NCI-H748 (cell line): ENCODE measurements at regions not wholly inside any gene's neighbourhood (a gene's known extent, or its start where the extent isn't known, plus 50 kb on each side); places are given as distances from the start of the nearest gene placed in this dataset.

Source experiments
- DNase-seq: peaks from one replicate; lab custom pipeline; 2025; ENCODE audit not compliant: unreplicated experiment; lab: John Stamatoyannopoulos, UW

DNA sequence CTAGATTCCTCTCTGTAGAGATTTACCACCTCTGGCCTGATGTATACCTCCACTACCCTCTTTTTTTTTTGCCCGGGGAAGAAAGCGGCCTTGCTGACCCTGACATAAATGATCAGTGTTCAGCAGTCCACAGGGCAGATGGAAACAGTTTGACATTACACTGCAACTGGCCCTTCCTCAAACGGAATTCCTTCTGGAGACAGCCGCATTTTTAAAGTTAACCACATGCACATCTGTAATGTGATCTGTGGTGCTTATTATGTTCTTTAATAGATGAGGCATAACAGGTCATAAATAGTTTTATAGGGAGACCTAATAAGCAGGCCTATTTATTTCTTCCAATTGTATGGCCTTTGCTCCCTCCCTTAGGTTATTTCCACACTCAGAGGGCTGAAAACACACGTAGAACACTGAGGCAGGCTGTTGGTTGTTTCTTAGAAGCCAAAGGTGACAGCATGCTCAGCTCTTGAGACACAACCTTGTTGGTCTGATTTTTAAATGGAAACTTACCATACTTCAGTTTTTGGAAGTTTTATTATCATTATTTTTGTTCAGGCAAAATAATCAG is 84.0 kb upstream of the APC start:
- DNase-seq: no peak

GRCh38 chr5:112655513-112655912 is 82.2 kb upstream of the APC start:
- no peak for DNase-seq

GRCh38 chr5:112656451-112656850 is 81.2 kb upstream of the APC start:
- no peak for DNase-seq

GRCh38 chr5:112657804-112658203 is 79.9 kb upstream of the APC start:
- no peak for DNase-seq

GRCh38 chr5:112660359-112660758 is 77.3 kb upstream of the APC start:
- no peak for DNase-seq

DNA sequence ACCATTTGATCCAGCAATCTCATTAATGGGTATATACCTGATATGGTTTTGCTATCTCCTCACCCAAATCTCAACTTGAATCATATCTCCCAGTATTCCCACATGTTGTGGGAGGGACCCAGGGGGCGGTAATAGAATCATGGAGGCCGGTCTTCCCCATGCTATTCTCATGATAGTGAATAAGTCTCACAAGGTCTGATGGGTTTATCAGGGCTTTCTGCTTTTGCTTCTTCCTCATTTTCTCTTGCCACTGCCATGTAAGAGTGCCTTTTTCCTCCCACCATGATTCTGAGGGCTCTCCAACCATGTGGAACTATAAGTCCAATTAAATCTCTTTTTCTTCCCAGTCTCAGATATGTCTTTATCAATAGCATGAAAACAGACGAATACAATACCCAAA is 74.5 kb upstream of the APC start:
- no peak for DNase-seq

DNA sequence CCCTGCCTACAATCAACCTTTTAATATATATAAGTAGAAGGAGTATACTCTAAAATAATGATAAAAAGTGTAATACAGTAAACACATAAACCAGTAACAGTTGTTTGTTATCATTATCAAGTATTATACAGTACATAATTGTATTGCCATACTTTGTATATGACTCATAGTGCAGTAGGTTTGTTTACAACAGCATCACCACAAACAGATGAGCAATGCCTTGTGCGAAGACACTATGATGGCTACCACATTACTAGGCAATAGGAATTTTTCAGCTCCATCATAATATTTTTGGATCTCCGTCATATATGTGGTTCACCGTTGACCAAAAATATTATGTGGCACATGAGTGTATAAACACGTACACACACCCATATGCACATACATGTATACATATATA is 69.7 kb upstream of the APC start:
- no peak for DNase-seq

DNA sequence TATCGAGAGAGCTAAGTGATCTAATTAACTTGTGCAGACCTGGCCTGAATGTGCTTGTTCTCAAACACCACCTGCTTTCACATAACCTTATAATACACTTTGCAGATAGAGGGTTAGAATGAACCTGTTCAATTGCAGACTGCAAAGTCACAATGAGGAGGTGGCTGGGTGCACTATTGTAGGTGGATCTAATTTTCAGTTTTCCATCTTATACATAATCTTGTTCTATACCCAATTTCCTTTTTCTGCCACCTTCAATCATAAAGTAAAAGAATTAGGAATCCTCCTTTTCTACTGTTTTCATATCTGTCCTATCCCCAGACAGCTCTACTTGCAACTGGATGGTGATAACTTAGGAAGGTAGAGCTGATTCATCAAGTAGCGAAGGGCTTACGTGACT is 68.8 kb upstream of the APC start:
- no peak for DNase-seq

DNA sequence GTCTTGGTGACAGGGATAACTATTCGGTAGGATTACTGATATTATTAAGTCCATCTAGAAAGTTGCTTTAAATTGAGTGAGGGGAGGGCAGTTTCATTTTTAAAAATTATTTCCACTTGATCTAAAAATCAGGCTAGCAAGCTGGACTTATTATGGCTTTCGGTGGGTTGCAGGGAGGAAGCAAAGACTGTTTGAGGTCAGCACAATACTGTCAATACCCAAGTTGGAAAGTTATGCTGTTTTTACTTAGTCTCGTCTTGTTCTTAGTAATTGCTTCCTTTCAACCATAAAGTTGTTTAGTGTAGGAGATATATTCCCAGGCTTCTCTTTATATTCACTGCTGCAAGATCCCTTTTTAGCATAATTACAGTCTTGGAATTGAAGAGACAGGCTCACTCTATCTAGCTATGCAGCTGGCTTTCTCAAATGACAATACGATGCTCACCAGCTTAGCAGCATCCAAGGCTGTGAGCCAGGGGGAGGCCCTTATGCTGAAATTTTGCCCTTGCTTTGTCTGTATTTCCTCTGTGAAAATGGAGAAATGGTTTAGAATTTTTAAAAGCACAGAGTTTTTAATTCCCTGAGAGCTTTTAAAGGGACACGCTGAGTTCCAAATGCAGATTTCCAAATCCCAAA is 68.2 kb upstream of the APC start:
- DNase-seq: no peak

GRCh38 chr5:112671687-112672086 is 66.0 kb upstream of the APC start:
- DNase-seq: no peak

DNA sequence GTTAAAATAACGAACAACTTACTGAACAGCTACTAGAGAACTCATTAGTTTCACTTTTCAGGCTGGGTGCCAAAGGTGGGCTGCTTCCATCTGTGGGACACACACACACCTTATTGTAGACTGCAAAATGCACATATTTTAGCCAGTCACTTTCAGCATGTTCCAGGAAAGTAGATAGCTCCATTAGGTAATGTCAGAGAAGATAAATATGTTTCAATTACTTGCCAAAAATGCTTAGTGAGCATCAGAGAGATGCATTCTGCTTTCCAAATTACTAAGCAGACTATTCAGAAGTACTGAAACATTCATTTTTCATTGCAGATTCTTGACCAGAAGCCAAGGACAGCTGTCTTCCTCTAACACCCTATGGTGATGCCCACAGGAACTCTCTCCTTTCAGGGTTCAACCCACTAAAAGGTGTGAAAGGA is 56.2 kb upstream of the APC start:
- DNase-seq: no peak

GRCh38 chr5:112682621-112683061 is 55.0 kb upstream of the APC start:
- no peak for DNase-seq

- DNase-seq: no peak
Measured at GRCh38 chr5:112684121-112684520, 53.6 kb upstream of the APC start.

- DNase-seq: no peak
Measured at GRCh38 chr5:112684737-112685136, 52.9 kb upstream of the APC start.

DNA sequence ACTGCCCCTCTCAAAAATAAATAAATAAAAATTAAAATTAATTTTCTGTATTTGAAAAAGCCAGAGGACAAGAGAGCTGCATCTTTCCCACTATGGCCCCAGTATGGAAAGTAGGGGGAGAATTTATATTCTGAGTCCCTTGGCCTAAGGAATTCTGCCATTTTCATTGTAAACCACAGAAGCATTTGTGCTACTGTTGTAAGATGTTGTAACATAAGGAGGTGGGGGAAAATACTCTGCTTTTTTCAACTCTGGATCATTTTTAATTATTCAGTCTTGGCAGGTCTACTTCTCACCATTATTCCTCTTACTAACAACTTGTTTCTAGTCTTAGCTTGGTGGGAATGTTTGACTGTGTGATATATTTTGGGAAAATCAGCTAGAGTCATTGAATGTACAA is 52.3 kb upstream of the APC start:
- DNase-seq: no peak

GRCh38 chr5:112685931-112686330 is 51.8 kb upstream of the APC start:
- no peak for DNase-seq

DNA sequence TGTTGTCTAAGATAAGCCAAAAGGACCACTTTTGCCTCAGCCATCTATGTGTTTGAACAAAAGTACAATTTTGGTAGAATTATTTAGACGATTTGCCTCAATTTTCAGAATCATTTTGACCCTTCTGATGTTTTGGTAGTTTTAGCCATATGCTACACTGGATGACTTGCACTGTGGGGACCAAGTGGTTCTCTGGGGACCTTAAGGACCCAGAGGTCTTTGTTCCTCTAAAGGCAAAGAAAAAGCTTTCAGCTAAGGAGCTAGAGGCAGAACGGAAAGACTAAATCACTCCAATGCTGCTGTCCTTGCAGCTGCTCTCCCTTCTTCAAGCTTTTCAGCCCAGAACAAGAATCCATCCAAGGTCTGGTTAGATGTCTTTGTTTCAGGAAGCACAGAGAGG is 51.0 kb upstream of the APC start:
- DNase-seq: no peak

GRCh38 chr5:112687306-112687705 is 50.4 kb upstream of the APC start:
- peak; percentile 26 for DNase-seq
